LNCAP (cell line): ENCODE measurements at regions not wholly inside any gene's neighbourhood (a gene's known extent, or its start where the extent isn't known, plus 50 kb on each side); places are given as distances from the start of the nearest gene placed in this dataset.

Experiments used
- TF ChIP-seq, protein P1 (sequence below): fragments of 450-650 bp; IDR thresholded peaks from 2 replicates; pipeline ENCODE4 v1.5.1; 2017; ENCODE audit warnings: mild to moderate bottlenecking

DNA sequence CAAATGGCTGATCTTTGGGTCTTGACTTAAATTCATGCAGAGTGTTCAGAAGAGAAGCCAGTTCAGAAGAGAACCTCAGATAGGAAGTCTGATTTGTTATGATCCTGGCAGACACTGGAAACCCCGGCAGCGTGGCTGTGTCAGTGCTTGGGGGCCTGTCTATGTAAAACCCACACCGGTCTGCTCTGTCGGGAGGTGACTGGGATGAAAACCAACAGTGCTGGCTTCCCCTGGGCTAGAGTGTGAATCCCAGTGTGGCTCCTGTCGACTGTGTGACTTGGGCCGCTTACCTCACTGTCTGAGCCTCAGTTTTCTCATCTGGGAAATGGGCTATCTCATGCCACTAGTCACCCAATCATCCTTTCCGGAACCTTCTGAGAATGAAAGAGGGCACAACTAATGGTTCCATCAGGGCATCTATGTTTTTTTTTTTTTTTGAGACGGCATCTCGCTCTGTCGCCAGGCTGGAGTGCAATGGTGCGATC is 92.4 kb downstream of the FOXL1 start:
- TF ChIP-seq, protein P1, sequence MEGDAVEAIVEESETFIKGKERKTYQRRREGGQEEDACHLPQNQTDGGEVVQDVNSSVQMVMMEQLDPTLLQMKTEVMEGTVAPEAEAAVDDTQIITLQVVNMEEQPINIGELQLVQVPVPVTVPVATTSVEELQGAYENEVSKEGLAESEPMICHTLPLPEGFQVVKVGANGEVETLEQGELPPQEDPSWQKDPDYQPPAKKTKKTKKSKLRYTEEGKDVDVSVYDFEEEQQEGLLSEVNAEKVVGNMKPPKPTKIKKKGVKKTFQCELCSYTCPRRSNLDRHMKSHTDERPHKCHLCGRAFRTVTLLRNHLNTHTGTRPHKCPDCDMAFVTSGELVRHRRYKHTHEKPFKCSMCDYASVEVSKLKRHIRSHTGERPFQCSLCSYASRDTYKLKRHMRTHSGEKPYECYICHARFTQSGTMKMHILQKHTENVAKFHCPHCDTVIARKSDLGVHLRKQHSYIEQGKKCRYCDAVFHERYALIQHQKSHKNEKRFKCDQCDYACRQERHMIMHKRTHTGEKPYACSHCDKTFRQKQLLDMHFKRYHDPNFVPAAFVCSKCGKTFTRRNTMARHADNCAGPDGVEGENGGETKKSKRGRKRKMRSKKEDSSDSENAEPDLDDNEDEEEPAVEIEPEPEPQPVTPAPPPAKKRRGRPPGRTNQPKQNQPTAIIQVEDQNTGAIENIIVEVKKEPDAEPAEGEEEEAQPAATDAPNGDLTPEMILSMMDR: no peak

DNA sequence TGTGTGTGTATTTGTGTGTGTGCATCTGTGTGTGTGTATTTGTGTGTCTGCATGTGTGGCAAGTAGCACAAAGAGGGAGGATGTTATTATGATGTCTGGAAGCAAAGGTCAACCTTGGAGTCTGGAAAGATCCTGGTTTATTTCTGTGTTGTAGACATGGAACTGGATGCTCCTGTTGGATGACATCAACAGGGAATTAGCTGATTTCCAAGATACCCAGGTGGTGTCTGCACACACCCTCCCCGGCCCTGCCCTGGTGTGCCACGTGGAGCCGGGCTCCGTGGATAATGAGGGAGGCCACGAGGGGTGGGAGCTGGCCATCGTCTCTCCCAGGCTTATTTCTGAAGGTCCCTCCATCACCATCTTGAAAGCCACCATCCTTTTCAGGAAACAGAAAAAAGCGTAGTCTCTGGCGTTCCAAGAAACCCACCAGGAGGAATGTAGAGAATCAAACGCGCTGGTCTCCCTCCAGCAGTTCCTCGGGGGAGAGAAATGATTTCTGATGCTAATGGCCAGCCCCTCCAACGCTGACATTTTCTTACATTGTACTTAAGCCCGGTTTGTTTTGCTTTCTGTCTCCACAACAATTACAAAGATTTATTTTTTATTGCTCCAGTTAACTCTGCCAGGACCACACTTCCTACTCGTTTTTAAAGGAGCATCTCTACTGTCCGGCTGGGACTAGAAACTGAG is 93.3 kb downstream of the FOXL1 start:
- TF ChIP-seq, protein P1: no peak

DNA sequence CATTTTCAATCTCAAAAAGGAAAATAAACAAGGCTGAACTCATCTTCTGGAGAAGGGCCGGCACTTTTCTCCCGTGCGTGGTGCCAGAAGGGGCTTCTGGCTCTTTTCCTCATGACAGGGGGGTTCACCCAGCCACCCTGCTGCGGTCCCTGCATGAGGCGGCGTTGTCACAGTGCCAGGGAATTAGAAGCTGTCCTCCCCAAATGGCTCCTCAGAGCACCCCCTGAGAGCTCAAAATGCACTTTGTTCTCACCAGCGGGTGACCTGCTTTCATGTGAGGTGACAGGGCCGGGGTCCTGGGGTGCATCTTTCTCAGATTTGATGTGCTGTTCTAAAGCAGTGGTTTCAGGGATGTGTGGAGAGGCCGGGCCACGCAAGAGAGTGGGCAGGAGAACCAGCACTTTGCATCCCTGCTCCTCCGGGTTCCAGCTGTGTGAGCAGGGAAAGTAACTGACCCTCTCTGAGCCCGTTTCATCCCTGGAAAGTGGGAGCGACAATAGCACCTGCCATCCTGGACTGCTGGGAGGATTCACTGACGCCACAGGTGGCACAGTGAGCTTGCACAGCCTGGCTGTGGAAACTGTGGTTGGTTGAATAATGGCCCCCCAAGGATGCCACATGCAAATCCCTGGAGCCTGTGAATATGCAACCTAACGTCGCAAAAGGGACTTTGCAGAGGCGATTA is 94.0 kb downstream of the FOXL1 start:
- TF ChIP-seq, protein P1: no peak

DNA sequence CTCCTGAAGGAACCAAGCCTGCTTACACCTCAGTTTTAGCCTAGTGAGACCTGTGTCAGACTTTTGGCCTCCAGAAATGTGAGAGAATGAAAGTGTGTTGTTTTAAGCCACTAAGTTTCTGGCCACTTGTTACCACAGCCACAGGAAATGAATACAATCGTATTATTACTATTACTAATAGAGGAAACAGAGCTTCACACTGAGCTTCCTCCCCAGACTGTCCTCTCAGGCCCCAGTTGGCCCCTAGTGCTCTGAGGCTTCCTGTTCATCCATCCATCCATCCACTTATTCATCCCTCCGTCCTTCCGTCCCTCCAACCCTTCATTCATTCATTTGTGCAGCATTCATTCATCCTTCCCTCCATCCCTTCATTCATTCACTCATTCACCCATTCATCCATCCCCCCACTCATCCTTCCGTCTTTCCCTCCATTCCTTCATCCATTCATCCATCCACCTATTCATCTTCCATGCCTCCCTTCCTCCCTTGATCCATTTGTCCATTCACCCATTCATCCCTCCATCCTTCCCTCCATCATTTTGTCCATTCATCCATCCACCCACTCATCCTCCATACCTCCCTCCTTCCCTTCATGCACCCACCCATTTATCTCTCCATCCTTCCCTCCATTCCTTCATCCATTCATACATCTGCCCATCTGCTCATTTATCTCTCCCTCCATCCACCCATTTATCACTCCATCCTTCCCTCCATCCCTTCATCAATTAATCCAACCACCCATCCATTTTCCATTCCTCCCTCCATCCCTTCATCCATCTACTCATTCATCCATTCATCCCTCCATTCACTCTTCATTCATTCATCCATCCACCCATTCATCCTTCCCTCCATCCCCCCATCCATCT is 95.0 kb downstream of the FOXL1 start:
- TF ChIP-seq, protein P1: no peak

DNA sequence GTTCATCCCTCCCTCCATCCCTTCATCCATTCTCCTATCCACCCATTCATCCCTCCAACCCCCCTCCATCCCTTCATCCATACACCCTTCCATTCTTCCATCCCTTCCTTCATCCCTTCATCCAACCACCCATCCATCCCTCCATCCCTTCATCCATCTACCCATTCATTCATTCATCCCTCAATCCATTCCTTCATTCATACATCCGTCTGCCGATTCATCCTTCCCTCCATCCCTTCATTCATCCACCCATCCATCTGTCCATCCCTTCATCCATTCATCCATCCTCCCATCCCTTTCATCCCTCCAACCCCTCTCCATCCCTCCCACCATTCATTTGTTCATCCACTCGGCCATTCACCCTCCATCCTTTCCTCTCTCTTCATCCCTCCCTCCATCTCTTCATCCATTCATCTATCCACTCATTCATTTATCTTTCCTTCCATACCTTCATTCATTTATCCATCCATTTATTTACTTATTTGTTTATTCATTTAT is 95.7 kb downstream of the FOXL1 start:
- TF ChIP-seq, protein P1: no peak

DNA sequence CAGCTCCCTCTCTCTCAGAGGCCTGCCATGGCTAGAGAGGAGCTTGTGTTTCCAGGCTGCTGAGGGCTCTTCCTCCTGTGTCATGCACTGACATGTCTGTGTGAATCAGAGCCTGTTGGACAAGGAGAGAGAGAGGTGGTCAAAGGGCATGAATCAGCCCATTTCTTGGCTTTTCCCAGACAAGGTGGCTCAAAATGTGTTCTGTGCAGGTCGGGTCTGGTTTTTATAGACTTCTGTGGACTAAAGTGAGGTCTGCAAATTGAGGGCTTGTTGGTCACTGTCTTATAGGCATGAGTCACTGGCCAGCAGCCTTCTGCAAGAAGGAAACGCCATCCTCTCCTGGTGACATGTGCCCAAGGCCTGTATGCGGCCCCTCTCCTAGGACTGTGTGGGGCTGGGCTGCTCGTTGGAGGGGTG is 97.9 kb downstream of the FOXL1 start:
- TF ChIP-seq, protein P1: no peak

DNA sequence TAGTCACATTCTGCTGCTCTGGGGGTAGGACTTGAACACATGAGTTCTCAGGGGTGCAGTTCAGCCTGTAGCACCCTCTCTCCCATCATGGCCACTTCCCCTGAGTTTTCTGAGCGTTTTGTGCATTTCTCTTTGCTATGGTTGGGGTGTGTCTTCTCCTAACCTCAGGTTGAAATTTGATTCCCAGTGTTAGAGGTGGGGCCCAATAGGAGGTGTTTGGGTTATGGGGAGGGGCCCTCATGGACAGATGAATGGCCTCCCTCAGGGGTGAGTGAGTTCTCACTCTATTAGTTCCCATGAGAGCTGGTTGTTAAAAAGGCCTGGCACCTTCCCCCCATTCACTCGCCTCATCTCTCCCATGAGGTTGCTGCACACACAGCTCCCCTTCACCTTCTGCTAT is 101.1 kb downstream of the FOXL1 start:
- TF ChIP-seq, protein P1: no peak
